NCI-H226 (cell line): ENCODE measurements at regions not wholly inside any gene's neighbourhood (a gene's known extent, or its start where the extent isn't known, plus 50 kb on each side); places are given as distances from the start of the nearest gene placed in this dataset.
A peak's percentile ranks its signal among the peaks of the same experiment; 100 is the strongest.
"Not testable (repeated sequence)": the region's sequence is repeated elsewhere in the genome, so short reads cannot be mapped to it uniquely, and the experiment has no call there.

ENCODE experiments used
- DNase-seq: peaks from one replicate; pipeline ENCODE4 v3.0.0-alpha.2; 2015

DNA sequence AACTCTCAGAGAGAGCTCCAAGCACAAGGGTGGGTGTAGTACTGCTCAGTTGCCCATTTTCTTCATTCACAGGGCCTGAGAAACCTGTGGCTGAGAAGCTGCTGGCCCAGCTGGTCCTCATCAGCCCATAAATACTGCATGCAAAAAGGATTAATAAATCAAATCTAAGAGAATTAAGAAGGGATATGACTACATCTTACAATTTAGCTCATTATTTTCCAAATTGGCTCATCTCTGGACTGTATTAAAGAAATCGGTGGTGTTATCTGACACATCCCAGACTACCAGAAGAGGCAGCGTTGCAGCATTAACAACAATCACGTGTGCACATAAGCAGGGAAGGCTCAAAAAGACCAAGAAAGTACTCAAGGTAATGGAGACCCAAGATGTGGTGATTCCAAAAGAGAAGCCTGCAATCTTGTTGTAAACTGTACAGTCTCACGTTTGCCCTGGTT lies 90.7 kb downstream of the CD24 start:
- no peak for DNase-seq

DNA sequence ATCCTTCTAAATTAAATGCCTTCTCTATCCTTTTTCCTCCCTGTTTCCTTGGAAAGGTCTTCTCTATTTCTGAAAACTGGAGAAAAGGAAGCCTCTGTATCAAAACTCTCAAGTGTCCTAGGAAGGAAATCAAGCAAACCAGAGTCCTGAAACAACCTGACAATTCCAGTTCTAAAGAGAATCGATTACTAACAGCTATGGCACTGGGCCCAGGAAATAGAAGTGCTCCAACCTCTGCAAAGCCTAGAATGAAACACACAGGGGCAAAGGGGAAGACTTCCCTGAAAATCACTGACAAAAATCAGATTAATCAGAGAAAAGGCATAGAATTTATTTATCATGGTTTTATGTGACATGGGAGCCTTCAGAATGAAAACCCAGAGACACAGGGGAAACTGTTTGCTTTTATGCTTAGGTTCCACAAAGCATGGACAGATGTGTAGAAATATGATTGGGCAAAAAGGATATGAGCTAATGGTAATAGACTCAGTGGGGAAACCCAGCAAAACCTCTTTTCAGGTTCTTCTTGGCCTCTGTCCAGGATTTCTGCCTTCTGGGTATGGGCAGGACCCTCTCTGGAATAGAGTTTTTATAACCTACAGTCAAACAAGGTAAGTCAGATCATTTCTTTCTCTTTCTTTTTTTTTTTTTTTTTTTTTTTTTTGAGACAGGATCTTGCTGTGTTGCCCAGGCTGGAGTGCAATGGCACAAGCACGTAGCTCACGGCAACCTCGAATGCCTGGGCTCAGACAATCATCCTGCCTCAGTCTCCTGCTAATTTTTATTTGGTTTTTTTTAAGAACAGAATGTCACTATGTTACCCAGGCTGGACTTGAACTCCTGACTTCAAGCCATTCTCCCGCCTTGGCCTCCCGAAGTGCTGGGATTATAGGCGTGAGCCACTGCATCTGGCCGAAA lies 91.7 kb downstream of the CD24 start:
- DNase-seq, result no peak

DNA sequence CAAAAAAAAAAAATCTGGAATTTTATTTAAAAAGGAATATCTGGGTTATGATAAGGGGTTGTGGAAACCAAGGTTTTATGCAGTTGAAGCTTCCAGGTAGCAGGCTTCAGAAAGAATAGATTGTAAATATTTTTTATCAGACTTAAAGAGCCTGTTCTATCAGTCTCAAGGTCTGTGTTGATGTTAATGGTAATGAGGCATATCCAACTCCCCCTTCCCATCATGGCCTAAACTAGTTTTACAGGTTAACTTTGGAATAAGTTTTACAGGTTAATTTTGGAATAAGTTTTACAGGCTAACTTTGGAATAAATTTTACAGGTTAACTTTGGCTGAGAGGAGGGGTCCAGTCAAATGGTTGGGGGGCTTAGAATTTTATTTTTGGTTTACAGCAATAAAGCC lies 92.4 kb downstream of the CD24 start:
- no peak for DNase-seq

DNA sequence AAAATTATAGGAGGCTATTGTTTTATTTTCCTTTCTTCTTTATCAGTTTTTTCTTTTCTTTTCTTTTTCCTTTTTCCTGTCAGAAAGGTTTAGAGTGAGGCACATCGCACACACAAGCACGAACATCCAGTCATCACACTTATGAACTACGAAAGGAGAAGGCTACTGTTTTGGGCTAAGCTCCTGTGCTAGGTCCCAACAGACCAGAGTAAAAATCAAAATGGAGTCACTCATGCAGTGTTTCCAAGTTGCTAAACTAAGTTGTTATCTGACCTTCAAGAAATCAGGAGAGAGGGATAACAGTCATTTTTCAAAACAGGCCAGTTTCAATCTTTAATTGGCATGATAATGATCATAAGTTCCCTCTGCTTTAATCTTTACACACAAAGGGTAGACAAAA lies 93.6 kb downstream of the CD24 start:
- no peak for DNase-seq

DNA sequence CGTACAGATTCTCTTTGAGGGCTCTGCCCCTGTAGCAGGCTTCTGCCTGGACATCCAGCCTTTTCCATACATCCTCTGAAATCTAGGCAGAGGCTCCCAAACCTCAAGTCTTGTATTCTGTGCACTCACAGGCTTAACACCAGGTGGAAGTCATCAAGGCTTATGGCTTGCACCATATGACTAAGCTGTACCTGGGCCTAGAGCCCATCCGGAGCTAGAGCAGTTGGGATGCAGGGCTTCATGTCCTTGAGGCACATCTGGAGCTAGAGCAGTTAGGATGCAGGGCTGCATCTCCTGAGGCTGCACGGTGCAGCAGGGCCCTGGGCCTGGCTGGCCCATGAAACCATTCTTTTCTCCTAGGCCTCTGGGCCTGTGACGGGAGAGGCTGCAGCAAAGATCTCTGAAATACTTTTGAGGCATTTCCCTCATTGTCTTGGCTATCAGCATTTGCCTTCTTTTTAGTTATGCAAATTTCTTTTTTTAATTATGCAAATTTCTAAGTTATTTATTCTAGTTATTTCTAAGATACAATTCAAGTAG lies 98.7 kb downstream of the CD24 start:
- no peak for DNase-seq

DNA sequence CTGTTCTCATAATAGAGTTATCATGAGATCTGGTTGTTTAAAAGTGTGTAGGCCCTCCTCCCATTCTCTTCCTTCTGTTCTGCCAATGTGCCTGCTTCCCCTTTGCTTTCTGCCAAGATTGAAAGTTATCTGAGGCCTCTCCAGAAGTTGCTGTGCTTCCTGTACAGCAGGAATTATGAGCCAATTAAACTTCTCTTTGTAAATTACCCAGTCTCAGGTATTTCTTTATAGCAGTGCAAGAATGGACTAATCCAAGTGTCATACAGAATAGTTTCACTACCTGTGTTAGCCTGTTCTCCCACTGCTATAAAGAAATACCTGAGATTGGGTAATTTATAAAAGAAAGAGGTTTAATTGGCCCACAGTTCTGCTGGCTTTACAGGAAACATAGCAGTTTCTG lies 100.0 kb downstream of the CD24 start:
- no peak for DNase-seq

DNA sequence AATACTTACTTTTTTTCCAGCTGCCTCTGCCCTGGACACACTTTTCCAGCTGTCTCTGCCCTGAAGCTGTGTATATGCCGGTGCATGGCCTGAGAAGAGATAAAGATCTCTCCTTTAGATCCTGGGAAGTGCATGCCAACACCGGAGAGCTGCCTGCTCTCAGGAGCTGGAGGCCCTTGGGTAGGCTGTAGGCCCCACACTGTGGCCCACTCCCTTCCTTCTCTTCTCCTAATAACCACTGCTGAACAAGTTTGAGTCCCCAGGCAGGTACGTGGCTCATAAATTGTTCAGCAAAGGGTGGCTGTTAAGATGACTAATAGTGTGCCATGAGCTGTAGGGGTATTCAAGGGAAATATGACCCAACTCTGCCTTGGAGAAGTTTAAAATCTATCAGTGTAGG lies 102.5 kb downstream of the CD24 start:
- no peak for DNase-seq

DNA sequence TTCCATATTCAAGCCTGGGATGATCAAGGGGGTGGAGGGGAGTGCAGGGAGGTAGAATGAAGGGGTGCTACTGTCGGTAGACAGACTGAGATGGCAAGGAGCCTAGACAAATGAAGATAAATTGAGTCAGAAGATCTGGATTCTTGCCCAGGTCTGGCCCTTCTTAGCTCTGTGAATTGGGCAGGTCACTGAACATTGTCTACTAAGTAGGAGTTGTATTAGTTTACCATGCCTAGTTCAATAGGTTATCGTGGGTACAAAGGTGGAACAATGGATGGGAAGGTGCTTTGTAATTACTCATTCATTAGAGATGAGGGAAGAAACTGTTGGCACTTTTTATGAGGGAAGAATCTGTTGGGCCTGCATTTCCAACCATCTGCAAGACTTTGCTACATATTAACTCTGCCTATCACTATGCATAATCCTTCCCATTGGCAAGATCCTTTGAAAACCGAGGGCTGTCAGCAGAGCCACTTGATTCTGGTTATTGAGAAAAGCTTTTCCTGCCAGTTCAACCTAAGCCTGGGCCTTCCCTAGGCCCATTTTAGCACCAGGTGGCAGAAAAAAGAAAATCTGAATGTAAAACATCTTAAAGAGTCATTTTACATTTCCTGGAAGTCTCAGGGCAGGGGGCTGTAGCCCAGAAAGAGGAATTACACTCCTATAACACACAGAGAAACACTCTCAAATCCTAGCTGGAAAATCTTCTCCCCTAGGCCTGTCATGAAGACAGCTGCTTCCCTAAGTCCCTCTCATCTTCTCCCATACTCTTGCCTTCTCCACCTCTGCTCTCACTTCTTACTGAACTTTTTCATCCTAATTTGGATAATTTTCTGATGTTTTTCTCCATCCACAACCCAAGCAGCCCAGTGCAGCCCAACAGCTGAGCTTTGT lies 103.5 kb downstream of the CD24 start:
- DNase-seq, result peak; percentile 94

DNA sequence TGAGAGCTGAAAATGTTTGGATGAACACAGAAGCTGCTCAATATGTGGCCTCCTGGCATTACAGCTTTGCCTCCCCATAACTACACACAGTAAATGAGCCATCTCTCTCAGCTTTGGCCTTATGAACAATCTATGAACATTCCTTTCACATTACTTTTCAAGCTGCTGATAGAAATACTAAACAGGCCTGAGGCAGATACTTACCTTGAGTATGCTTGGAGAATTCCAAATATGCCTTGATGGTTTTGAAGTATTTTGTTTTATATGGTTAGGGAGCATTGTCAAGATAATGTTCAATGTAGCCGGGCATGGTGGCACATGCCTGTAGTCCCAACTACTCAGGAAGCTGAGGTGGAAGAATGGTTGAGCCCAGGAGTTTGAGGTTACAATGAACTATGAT lies 104.5 kb downstream of the CD24 start:
- DNase-seq, result peak; percentile 97

DNA sequence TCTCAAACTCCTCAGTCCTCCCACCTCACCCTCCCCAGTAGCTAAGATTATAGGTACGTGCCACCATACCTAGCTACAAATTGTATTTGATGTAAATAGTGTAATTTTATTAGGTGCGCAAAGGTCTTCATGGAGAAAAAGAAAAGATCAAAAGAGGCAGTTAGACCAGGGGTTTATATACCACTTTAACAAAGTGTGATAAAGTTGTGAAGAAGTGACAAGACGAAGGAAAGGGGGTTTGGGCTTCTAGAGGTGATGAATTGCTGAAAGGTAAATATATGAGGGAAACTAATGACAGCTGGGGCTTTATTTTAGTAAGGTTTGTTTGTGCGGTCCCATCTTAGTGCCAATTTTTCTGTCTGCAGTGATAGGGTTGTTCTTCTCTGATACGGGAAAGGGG lies 105.3 kb downstream of the CD24 start:
- no peak for DNase-seq

DNA sequence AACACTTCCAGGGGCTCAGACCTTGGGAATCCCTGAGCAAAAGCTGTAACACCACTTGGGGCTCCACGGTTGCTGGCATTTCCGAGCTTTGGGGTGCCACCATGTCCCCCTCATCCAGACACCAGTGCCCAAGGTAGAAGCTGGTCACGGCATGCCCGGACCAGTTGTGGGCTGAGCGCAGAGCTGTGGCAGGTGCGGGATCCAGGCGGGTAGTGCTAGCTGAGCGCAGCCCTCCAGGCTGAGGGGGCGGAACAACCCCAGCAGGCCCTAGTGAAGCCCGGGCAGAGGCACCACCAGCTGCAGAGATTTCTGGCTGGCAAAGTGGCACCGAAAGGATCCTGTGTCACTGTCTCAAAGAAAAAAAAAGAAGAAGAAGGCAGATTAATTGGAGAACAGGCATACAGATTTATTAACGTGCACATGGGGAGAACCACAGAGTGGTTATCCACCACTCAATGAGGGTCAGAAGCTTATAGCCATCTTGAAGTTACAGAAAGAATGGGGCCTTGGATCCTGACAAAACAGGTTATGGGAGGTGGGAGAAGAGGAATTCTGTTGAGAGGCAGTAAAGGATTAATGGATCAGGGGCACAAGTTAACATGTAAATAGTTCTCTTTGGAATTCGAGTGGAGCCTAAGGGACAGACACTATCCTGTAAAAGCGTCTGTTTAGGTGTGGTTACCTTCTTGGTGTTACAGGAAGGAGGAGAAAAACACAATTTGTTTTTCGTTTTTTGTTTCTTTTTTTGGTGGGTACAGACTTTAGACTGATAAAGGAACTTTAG lies 107.5 kb downstream of the CD24 start:
- no peak for DNase-seq

DNA sequence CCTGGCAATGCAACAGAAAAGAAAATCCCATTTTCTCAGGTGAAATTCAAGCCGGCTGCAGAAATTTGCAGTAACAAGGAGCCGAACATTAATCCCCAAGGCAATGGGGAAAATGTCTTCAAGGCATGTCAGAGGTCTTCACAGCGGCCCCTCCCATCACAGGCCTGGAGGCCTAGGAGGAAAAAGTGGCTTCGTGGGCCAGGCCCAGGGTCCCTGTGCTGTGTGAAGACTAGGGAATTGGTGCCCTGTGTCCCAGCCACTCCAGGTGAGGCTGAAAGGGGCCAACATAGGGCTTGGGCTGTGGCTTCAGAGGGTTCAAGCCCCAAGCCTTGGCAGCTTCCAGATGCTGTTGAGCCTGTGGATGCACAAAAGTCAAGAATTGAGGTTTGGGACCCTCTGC lies 111.7 kb downstream of the CD24 start:
- no peak for DNase-seq

DNA sequence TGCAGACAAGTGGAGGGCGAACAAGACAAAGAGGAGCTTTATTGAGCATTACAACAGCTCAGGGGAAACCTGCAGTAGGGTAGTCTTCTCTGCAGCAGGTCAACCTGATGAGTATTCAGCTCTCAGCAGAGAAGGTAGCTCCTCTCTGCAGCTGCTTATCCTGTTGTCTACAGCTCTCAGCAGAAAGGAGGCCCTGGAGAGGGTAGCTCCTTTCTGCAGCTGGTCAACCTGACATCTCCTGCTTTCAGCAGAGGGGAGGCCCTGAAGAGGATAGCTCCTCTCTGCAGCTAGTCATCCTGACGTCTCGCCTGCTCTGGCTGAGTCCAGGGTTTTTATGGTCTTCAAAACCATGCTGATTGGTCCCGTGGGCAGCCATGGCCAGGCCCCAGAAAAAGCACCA lies 113.6 kb downstream of the CD24 start:
- no peak for DNase-seq

DNA sequence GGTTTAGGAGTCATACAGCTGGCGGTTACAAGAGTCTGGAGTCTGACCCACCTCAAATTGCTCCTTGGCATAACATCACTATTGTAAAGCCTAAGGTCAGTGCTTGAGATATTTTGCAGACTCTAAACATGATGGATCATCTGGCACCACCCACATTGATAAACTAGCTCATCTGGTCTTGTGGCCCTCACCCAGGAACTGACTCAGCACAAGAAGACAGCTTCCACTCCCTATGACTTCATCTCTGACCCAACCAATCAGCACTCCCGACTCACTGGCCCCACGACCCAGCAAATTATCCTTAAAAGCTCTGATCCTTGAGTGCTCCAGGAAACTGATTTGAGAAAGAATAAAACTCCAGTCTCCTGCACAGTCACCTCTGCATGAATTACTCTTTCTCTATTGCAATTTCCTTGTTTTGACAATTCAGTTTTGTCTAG lies 115.9 kb downstream of the CD24 start:
- DNase-seq, result peak; percentile 90

DNA sequence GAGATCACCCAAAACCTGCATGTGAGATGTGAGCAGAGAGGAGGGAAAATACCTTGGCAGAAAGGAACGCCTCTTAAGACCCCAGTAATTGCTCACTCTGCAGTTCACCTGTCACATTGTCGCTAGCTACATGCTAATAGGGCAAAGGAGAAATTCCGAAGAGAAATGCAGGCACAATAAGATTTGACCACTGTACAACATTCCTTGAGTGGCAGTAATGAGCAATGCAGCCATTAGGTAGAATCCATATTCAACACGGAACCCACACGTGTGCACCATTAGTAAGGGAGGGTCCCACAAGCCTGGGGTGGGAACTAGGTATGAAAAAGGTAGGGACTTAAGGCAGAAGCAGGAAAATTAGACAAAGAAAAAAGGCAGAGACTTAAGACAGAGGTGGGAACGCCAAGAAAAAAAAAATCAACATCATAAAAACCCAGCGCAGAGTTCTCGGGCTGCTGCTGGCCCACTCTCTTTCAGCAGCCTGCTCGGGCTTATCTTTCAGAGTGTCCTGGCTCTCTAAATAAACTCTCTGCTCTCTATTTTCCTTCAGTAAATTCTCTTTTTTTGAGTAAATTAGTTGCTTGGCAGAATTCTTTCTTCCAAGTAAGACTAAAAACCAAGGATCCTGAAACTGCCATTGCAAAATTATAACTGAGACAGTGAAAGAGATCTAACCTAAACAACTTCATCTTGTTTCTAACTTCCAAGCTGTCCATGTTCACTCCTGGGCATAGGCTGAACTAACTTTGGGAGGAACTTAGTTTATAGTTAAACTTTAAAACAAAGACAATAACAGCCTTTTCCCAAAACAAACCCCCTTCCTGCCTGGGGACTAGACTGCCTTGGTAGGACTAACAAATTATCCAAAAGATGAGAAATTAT lies 116.5 kb downstream of the CD24 start:
- no peak for DNase-seq

DNA sequence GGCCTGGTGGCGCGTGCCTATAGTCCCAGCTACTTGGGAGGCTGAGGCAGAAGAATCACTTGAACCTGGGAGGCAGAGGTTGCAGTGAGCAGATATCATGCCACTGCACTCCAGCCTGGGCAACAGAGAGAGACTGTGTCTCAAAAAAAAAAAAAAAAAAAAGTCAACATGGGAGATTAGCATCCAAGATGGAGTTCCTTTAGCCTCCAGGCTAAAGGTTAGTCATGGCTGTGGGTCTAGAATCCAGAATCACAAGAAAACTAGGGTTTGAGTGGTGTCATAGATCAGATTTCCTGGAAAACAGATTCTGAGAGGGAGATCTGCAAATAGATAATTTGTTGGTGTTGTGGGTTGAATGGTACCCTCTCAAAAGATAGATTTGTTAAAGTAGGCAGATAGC lies 117.2 kb downstream of the CD24 start:
- not testable (repeated sequence) for DNase-seq

DNA sequence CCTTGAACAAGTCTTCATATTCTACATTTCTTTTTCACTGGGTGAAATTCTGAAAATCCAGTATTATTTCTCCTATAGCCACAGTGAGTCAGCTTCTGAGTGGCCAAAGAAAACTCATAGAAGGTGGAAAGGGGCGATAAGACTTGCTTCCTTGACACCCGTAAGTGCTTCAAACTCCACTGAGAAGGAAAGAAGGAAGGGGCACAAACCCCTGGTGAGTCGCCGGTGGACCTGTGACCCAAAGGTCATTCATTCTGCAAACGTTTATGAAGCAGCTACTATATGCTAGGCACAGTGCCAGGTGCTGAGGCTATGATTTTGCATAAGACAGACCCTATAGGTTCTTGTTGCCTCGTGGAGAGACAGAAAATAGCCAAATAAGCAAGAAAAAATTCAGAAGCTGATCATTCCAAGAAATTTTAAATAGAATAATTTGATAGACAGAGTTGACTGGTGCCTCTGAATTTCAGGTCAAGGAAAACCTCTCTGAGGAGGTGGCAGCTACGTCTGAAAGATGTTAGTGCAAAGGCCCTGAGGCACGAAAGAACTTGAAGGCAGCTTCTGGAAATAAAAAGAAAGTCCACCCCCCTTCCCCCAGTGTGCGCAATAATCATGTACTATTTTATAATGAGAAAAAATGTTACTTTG lies 118.2 kb downstream of the CD24 start:
- DNase-seq, result peak; percentile 5

DNA sequence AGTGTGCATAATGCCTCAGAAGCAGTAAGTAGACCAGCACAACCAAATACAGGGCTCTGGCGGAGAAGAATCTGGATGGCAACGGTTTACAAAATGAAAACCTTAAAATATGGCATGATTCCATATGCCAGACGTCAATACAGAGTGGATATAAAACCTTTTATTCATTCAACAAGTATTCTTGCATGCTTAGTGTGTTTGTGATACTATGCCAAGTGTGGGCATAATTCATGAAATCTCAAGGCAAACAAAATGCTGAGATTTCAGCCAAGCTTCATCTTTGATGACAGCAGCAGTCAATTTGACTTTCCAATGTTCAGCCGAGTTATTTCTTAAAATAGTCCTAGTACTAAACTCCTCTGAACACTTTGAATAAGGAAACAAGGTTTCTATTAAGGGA lies 119.4 kb downstream of the CD24 start:
- DNase-seq, result no peak

DNA sequence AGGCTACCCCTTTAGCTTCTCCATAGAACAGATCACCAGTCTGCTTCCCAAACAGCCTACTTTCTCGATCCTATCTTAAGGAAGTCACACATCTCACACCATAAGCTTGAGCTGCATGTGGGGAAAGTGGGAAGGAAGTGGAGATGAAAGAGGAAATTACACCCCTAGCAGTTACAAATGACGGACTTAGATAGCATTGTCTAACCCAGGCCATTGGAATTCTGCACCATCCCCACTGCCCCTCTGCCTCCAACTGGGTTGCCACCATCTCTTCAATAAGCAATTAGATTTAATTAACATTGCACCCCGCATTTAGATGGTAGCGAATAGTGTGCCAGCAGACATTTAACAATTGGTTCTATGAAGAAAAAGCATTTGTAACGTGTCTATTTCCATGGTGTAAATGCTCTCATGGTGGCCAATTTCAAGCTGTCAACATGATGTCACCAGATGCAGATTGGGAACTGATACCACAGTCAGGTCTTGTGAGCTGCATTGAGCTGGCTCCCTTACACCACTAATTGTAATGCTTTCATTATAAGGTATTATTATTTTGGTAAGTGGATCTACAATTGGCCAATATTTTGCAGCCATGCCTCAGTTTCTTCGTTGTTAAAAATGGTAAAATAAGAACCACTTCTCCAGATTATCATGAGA lies 124.7 kb downstream of the CD24 start:
- no peak for DNase-seq

DNA sequence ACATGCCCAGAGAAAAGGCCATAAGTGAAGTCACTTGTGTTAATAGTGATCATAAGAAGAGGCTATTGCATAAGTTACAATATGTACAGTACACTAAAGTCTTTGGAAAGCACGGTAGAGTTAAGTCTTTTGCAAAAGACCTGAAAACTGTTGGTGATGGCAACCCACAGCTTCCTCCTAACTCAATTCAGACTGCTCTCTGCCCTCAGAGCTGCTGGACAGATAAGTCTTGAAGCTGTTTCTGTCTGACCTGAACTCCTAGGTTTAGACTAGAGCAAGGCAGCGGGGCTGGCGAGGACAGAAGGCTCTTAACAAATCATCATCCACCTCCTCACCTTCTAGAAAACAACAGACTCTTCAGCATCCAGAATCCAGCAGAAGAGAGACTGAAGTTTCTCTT lies 125.4 kb downstream of the CD24 start:
- DNase-seq, result no peak

DNA sequence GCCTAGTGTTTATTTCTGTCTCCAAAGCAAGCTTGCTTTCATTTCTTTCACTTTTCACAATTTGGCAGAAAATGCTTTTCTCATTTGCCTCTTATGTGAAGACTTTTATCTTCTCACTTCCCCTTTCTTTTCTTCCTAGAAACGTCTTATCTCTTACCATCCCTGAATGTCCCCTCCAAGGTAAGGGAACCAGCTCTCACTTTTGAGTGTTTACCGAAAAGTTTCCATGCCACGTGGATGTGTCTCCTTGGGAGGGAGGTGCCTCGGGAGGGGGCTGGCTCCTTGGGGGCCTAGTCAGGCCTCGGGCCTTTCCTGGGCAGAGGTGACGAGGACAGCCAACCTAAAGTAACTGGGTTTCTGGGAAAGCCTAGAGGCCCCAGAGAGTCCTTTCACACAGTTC lies 127.4 kb downstream of the CD24 start:
- DNase-seq, result no peak
